ENCODE measurements at regions not wholly inside any gene's neighbourhood (a gene's known extent, or its start where the extent isn't known, plus 50 kb on each side); places are given as distances from the start of the nearest gene placed in this dataset.
A peak's percentile ranks its signal among the peaks of the same experiment; 100 is the strongest.

- Histone ChIP-seq H3K27ac (no peak overlapping the region), H3K36me3 (replicated peaks) (no peaks in the 10 kb centered on the region), H3K27me3 (replicated peaks) (no peaks in the 10 kb centered on the region), H3K4me3 (ENCODE audit: low read depth, low read length) (no peak overlapping the region)
- in situ Hi-C loops (cut with HindIII; ENCODE audit: low pct_ligation_motif_present, low sequenced_read_pairs) = no loop called here
- TF ChIP-seq, protein P1, sequence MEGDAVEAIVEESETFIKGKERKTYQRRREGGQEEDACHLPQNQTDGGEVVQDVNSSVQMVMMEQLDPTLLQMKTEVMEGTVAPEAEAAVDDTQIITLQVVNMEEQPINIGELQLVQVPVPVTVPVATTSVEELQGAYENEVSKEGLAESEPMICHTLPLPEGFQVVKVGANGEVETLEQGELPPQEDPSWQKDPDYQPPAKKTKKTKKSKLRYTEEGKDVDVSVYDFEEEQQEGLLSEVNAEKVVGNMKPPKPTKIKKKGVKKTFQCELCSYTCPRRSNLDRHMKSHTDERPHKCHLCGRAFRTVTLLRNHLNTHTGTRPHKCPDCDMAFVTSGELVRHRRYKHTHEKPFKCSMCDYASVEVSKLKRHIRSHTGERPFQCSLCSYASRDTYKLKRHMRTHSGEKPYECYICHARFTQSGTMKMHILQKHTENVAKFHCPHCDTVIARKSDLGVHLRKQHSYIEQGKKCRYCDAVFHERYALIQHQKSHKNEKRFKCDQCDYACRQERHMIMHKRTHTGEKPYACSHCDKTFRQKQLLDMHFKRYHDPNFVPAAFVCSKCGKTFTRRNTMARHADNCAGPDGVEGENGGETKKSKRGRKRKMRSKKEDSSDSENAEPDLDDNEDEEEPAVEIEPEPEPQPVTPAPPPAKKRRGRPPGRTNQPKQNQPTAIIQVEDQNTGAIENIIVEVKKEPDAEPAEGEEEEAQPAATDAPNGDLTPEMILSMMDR (IDR thresholded peaks at IDR 0.05; ENCODE audit: low read depth, low read length, missing control alignments) = no peak
- no peak for DNase-seq
These were observed 687.4 kb downstream of the EPM2A start for GRCh38 chr6:145047891-145048290.

DNA sequence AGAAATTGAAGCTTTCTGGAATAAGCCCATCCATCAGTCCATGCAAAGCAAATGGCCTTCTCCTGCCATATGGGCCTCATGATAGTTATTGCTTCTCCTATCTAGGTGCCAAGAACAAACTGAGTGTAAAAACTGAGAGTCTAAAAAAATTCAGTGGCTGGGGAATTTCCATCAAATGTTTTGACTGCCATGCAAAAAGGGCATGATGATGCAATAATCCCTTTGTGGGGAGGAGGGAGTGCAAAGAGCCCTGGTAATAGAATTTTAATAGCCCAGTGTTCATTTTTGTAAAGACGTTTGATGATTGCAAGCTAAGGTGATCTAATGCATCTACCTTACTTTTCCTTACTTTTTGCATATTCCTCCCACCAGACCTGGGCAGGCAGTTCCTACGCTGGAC, 683.7 kb downstream of the EPM2A start:
- Histone ChIP-seq H3K4me3 (ENCODE audit: low read depth, low read length) (no peak overlapping the region), H3K27me3 (replicated peaks) (no peaks in the 10 kb centered on the region), H3K36me3 (replicated peaks) (no peaks in the 10 kb centered on the region), H3K27ac (no peak overlapping the region)
- in situ Hi-C loops (cut with HindIII; ENCODE audit: low pct_ligation_motif_present, low sequenced_read_pairs) = no loop called here
- no peak for DNase-seq
- TF ChIP-seq, protein P1 (IDR thresholded peaks at IDR 0.05; ENCODE audit: low read depth, low read length, missing control alignments) = no peak

GRCh38 chr6:145055567-145055966, 679.8 kb downstream of the EPM2A start:
- TF ChIP-seq, protein P1 (IDR thresholded peaks at IDR 0.05; ENCODE audit: low read depth, low read length, missing control alignments) = no peak
- DNase-seq = no peak
- in situ Hi-C loops (cut with HindIII; ENCODE audit: low pct_ligation_motif_present, low sequenced_read_pairs) = no loop called here
- Histone ChIP-seq H3K27me3 (replicated peaks) (no peaks in the 10 kb centered on the region), H3K27ac (no peak overlapping the region), H3K4me3 (ENCODE audit: low read depth, low read length) (no peak overlapping the region), H3K36me3 (replicated peaks) (no peaks in the 10 kb centered on the region)

DNA sequence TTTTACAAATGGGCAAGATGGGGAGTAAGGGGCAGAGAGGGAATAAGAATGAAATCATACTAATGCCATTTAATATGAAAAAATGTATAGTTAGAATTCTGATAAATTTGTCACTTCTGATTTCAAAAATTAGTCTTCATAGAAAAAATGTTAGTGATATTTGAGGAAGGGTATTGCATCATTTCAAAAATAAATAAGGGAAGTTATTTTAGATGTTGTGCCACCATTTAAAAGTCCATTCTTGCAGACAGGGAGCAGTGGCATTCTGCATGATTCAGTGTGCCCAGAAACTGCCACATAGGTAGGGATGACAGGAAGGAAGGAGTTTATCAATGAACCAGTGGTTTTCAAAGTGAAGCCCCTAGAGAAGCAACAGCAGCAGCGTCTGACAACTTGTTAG, 674.6 kb downstream of the EPM2A start:
- no peak overlapping the region for H3K27ac ChIP-seq
- H3K36me3 ChIP-seq (replicated peaks) = no peaks in the 10 kb centered on the region
- no peak for DNase-seq
- no peak overlapping the region for H3K4me3 ChIP-seq (ENCODE audit: low read depth, low read length)
- TF ChIP-seq, protein P1 (IDR thresholded peaks at IDR 0.05; ENCODE audit: low read depth, low read length, missing control alignments) = no peak
- in situ Hi-C loops (cut with HindIII; ENCODE audit: low pct_ligation_motif_present, low sequenced_read_pairs) = no loop called here
- H3K27me3 ChIP-seq (replicated peaks) = no peaks in the 10 kb centered on the region

- no peaks in the 10 kb centered on the region for H3K36me3 ChIP-seq (replicated peaks)
These were observed 672.2 kb downstream of the EPM2A start for GRCh38 chr6:145063091-145063490.

GRCh38 chr6:145067430-145067829, 667.9 kb downstream of the EPM2A start:
- Histone ChIP-seq H3K36me3 (replicated peaks) (no peaks in the 10 kb centered on the region), H3K4me3 (ENCODE audit: low read depth, low read length) (no peak overlapping the region), H3K27me3 (replicated peaks) (no peaks in the 10 kb centered on the region), H3K27ac (peak overlapping the region; percentile 34)
- TF ChIP-seq, protein P1 (IDR thresholded peaks at IDR 0.05; ENCODE audit: low read depth, low read length, missing control alignments) = no peak
- peak; percentile 27 for DNase-seq
- in situ Hi-C loops (cut with HindIII; ENCODE audit: low pct_ligation_motif_present, low sequenced_read_pairs) = no loop called here

More at GRCh38 chr6:145063091-145063490, 672.2 kb downstream of the EPM2A start:
- Histone ChIP-seq H3K27me3 (replicated peaks) (no peaks in the 10 kb centered on the region), H3K4me3 (ENCODE audit: low read depth, low read length) (no peak overlapping the region), H3K27ac (no peak overlapping the region)
- DNase-seq = no peak
- in situ Hi-C loops (cut with HindIII; ENCODE audit: low pct_ligation_motif_present, low sequenced_read_pairs) = no loop called here
- TF ChIP-seq, protein P1 (IDR thresholded peaks at IDR 0.05; ENCODE audit: low read depth, low read length, missing control alignments) = no peak

Data from brain microvascular endothelial cell (primary cell).